Activated CD4-positive, alpha-beta T cell treated with anti-CD3 and anti-CD28 coated beads, Interleukin-2, amount 10 ng/mL, durations not matched to agents 24 days and 14 days (primary cell): ENCODE measurements at regions not wholly inside any gene's neighbourhood (a gene's known extent, or its start where the extent isn't known, plus 50 kb on each side); places are given as distances from the start of the nearest gene placed in this dataset.

Source experiments
- DNase-seq: peaks from one replicate; pipeline ENCODE4 v3.0.0; 2022
- H3K27ac Mint-ChIP-seq: one replicate; pipeline ENCODE4 v1.8.0; 2022; ENCODE audit warnings: mild to moderate bottlenecking, mixed read lengths
- H3K27me3 Mint-ChIP-seq: one replicate; pipeline ENCODE4 v1.8.0; 2022; ENCODE audit warnings: mixed read lengths
- H3K36me3 Mint-ChIP-seq: one replicate; pipeline ENCODE4 v1.8.0; 2022; ENCODE audit warnings: low read depth, mild to moderate bottlenecking, mixed read lengths
- H3K4me1 Mint-ChIP-seq: one replicate; pipeline ENCODE4 v1.8.0; 2021; ENCODE audit warnings: mixed read lengths
- H3K4me3 Mint-ChIP-seq: one replicate; pipeline ENCODE4 v1.8.0; 2022; ENCODE audit warnings: mild to moderate bottlenecking, moderate library complexity, mixed read lengths
- H3K9me3 Mint-ChIP-seq: one replicate; pipeline ENCODE4 v1.8.0; 2021; ENCODE audit warnings: mixed read lengths
- intact Hi-C: fragments of 100-400 bp; cut with micrococcal nuclease; formaldehyde crosslinking; loops from one replicate; pipeline ENCODE4 v1.15.1; 2023

GRCh38 chr7:41189866-41190265 is 513.0 kb downstream of the INHBA start:
- DNase-seq: no peak
- no peaks in the 10 kb centered on the region for H3K9me3 Mint-ChIP-seq
- no peak overlapping the region for H3K27ac Mint-ChIP-seq
- intact Hi-C loops: no loop called here
- H3K4me3 Mint-ChIP-seq: no peak overlapping the region
- H3K4me1 Mint-ChIP-seq: no peaks in the 10 kb centered on the region
- no peaks in the 10 kb centered on the region for H3K27me3 Mint-ChIP-seq
- H3K36me3 Mint-ChIP-seq: no peaks in the 10 kb centered on the region

- no peaks in the 10 kb centered on the region for H3K9me3 Mint-ChIP-seq
- no peaks in the 10 kb centered on the region for H3K27me3 Mint-ChIP-seq
- H3K36me3 Mint-ChIP-seq: no peaks in the 10 kb centered on the region
- no peak overlapping the region for H3K27ac Mint-ChIP-seq
- DNase-seq: no peak
- H3K4me3 Mint-ChIP-seq: no peak overlapping the region
- intact Hi-C loops: no loop called here
- no peaks in the 10 kb centered on the region for H3K4me1 Mint-ChIP-seq
Observed at GRCh38 chr7:41188163-41189130, 514.4 kb downstream of the INHBA start.

- DNase-seq: no peak
- Mint-ChIP-seq H3K4me3 (no peak overlapping the region), H3K9me3 (no peaks in the 10 kb centered on the region), H3K4me1 (no peaks in the 10 kb centered on the region), H3K27me3 (no peaks in the 10 kb centered on the region), H3K36me3 (no peaks in the 10 kb centered on the region), H3K27ac (no peak overlapping the region)
- intact Hi-C loops: no loop called here
Observed at GRCh38 chr7:41187322-41187721, 515.6 kb downstream of the INHBA start.

GRCh38 chr7:41185851-41186250 is 517.0 kb downstream of the INHBA start:
- no peak for DNase-seq
- Mint-ChIP-seq H3K36me3 (no peaks in the 10 kb centered on the region), H3K4me1 (no peaks in the 10 kb centered on the region), H3K4me3 (no peak overlapping the region), H3K27me3 (no peaks in the 10 kb centered on the region), H3K9me3 (no peaks in the 10 kb centered on the region), H3K27ac (no peak overlapping the region)
- intact Hi-C loops: no loop called here

GRCh38 chr7:41183741-41184140 is 519.1 kb downstream of the INHBA start:
- no peaks in the 10 kb centered on the region for H3K27me3 Mint-ChIP-seq
- intact Hi-C loops: no loop called here
- H3K4me3 Mint-ChIP-seq: no peak overlapping the region
- no peaks in the 10 kb centered on the region for H3K9me3 Mint-ChIP-seq
- no peak for DNase-seq
- H3K4me1 Mint-ChIP-seq: no peaks in the 10 kb centered on the region
- no peaks in the 10 kb centered on the region for H3K36me3 Mint-ChIP-seq
- H3K27ac Mint-ChIP-seq: no peak overlapping the region

GRCh38 chr7:41182782-41183181 is 520.1 kb downstream of the INHBA start:
- intact Hi-C loops: no loop called here
- Mint-ChIP-seq H3K27ac (no peak overlapping the region), H3K36me3 (no peaks in the 10 kb centered on the region), H3K4me3 (no peak overlapping the region), H3K9me3 (no peaks in the 10 kb centered on the region), H3K4me1 (no peaks in the 10 kb centered on the region), H3K27me3 (no peaks in the 10 kb centered on the region)
- DNase-seq: no peak

GRCh38 chr7:41175435-41175834 is 527.5 kb downstream of the INHBA start:
- no peaks in the 10 kb centered on the region for H3K36me3 Mint-ChIP-seq
- no peaks in the 10 kb centered on the region for H3K27me3 Mint-ChIP-seq
- intact Hi-C loops: no loop called here
- peaks cover 4% of the 10 kb centered on the region for H3K9me3 Mint-ChIP-seq
- no peak overlapping the region for H3K27ac Mint-ChIP-seq
- no peaks in the 10 kb centered on the region for H3K4me1 Mint-ChIP-seq
- DNase-seq: no peak
- no peak overlapping the region for H3K4me3 Mint-ChIP-seq

GRCh38 chr7:41174521-41174920 is 528.4 kb downstream of the INHBA start:
- no peak overlapping the region for H3K4me3 Mint-ChIP-seq
- intact Hi-C loops: no loop called here

GRCh38 chr7:41170466-41170865 is 532.4 kb downstream of the INHBA start:
- no peaks in the 10 kb centered on the region for H3K36me3 Mint-ChIP-seq
- H3K9me3 Mint-ChIP-seq: peaks cover 4% of the 10 kb centered on the region
- intact Hi-C loops: no loop called here
- DNase-seq: no peak
- no peak overlapping the region for H3K4me3 Mint-ChIP-seq
- no peaks in the 10 kb centered on the region for H3K4me1 Mint-ChIP-seq
- H3K27ac Mint-ChIP-seq: no peak overlapping the region
- H3K27me3 Mint-ChIP-seq: no peaks in the 10 kb centered on the region

More at GRCh38 chr7:41174521-41174920, 528.4 kb downstream of the INHBA start:
- DNase-seq: no peak
- Mint-ChIP-seq H3K4me1 (no peaks in the 10 kb centered on the region), H3K27ac (no peak overlapping the region), H3K9me3 (peaks cover 4% of the 10 kb centered on the region), H3K36me3 (no peaks in the 10 kb centered on the region), H3K27me3 (no peaks in the 10 kb centered on the region)

GRCh38 chr7:41169317-41169716 is 533.6 kb downstream of the INHBA start:
- H3K27ac Mint-ChIP-seq: no peak overlapping the region
- intact Hi-C loops: no loop called here
- peaks cover 4% of the 10 kb centered on the region for H3K9me3 Mint-ChIP-seq
- H3K36me3 Mint-ChIP-seq: no peaks in the 10 kb centered on the region
- no peaks in the 10 kb centered on the region for H3K27me3 Mint-ChIP-seq
- H3K4me3 Mint-ChIP-seq: no peak overlapping the region
- no peak for DNase-seq
- no peaks in the 10 kb centered on the region for H3K4me1 Mint-ChIP-seq

GRCh38 chr7:41167836-41168235 is 535.1 kb downstream of the INHBA start:
- Mint-ChIP-seq H3K27me3 (no peaks in the 10 kb centered on the region), H3K4me1 (no peaks in the 10 kb centered on the region), H3K9me3 (peaks cover under 1% of the 10 kb centered on the region), H3K27ac (no peak overlapping the region), H3K36me3 (no peaks in the 10 kb centered on the region), H3K4me3 (no peak overlapping the region)
- intact Hi-C loops: no loop called here
- DNase-seq: no peak

- DNase-seq: no peak
- Mint-ChIP-seq H3K27ac (no peak overlapping the region), H3K9me3 (no peaks in the 10 kb centered on the region), H3K27me3 (no peaks in the 10 kb centered on the region), H3K4me3 (no peak overlapping the region), H3K36me3 (no peaks in the 10 kb centered on the region), H3K4me1 (no peaks in the 10 kb centered on the region)
- intact Hi-C loops: no loop called here
Observed at GRCh38 chr7:41164440-41164839, 538.5 kb downstream of the INHBA start.

- intact Hi-C loops: no loop called here
- no peaks in the 10 kb centered on the region for H3K27me3 Mint-ChIP-seq
- no peaks in the 10 kb centered on the region for H3K36me3 Mint-ChIP-seq
- no peaks in the 10 kb centered on the region for H3K4me1 Mint-ChIP-seq
- no peak overlapping the region for H3K27ac Mint-ChIP-seq
- H3K9me3 Mint-ChIP-seq: no peaks in the 10 kb centered on the region
- no peak for DNase-seq
- H3K4me3 Mint-ChIP-seq: no peak overlapping the region
Observed at GRCh38 chr7:41163991-41164390, 538.9 kb downstream of the INHBA start.

GRCh38 chr7:41162612-41163011 is 540.3 kb downstream of the INHBA start:
- Mint-ChIP-seq H3K4me3 (no peak overlapping the region), H3K36me3 (no peaks in the 10 kb centered on the region), H3K9me3 (no peaks in the 10 kb centered on the region), H3K4me1 (no peaks in the 10 kb centered on the region), H3K27me3 (no peaks in the 10 kb centered on the region), H3K27ac (no peak overlapping the region)
- intact Hi-C loops: no loop called here
- no peak for DNase-seq
